ENCODE measurements at regions not wholly inside any gene's neighbourhood (a gene's known extent, or its start where the extent isn't known, plus 50 kb on each side); places are given as distances from the start of the nearest gene placed in this dataset.

- TF ChIP-seq POLR2AphosphoS5 (IDR thresholded peaks at IDR 0.05; ENCODE audit: insufficient read depth, low read depth, low read length) (no peak), POLR2A (IDR thresholded peaks at IDR 0.05; ENCODE audit: low read depth, low read length) (no peak), FOS (IDR thresholded peaks at IDR 0.05; ENCODE audit: borderline replicate concordance, insufficient read depth, low read length) (no peak), MYC (IDR thresholded peaks at IDR 0.05; ENCODE audit: low read depth, low read length) (no peak), EZH2 (IDR thresholded peaks at IDR 0.05; ENCODE audit: borderline replicate concordance, low read depth, low read length, severe bottlenecking) (no peak), JUN (IDR thresholded peaks at IDR 0.05; ENCODE audit: borderline replicate concordance, insufficient read depth, insufficient read length, low read depth) (no peak)
- TF ChIP-seq, protein P1, sequence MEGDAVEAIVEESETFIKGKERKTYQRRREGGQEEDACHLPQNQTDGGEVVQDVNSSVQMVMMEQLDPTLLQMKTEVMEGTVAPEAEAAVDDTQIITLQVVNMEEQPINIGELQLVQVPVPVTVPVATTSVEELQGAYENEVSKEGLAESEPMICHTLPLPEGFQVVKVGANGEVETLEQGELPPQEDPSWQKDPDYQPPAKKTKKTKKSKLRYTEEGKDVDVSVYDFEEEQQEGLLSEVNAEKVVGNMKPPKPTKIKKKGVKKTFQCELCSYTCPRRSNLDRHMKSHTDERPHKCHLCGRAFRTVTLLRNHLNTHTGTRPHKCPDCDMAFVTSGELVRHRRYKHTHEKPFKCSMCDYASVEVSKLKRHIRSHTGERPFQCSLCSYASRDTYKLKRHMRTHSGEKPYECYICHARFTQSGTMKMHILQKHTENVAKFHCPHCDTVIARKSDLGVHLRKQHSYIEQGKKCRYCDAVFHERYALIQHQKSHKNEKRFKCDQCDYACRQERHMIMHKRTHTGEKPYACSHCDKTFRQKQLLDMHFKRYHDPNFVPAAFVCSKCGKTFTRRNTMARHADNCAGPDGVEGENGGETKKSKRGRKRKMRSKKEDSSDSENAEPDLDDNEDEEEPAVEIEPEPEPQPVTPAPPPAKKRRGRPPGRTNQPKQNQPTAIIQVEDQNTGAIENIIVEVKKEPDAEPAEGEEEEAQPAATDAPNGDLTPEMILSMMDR (IDR thresholded peaks at IDR 0.05; ENCODE audit: extremely low read depth in 1 of 2, insufficient read depth in 1 of 2, low read depth in 1 of 2, low read length in 2 of 2) = no peak
Measured at GRCh38 chr7:25544254-25544653, 316.0 kb upstream of the NPVF start.
